ENCODE measurements at regions not wholly inside any gene's neighbourhood (a gene's known extent, or its start where the extent isn't known, plus 50 kb on each side); places are given as distances from the start of the nearest gene placed in this dataset.

- Histone ChIP-seq H3K4me3 (no peak overlapping the region), H3K9me3 (replicated peaks in 1 of 3) (no peaks in the 10 kb centered on the region), H3K4me1 (replicated peaks in 1 of 2) (no peaks in the 10 kb centered on the region), H3K27me3 (no peaks in the 10 kb centered on the region), H3K27ac (no peak overlapping the region), H3K36me3 (replicated peaks in 1 of 2) (no peaks in the 10 kb centered on the region)
- no peak for DNase-seq
- TF ChIP-seq POLR2A (IDR thresholded peaks at IDR 0.05): no peak
- no peak for TF ChIP-seq CTCF (IDR thresholded peaks at IDR 0.05)
- intact Hi-C loops (cut with DNase I): no loop called here
- 85 to 86% (median 86%) methylated on average over 5 of the region's 5 CpGs for WGBS, 4 donors
Measured at GRCh38 chr11:71329786-71330185, 77.4 kb upstream of the SHANK2 start.

GRCh38 chr11:71329165-71329510 lies 76.8 kb upstream of the SHANK2 start:
- WGBS, 4 donors: 87 to 91% (median 89%) methylated on average over 3 of the region's 3 CpGs
- H3K9me3 ChIP-seq (replicated peaks in 1 of 3): no peaks in the 10 kb centered on the region
- no peaks in the 10 kb centered on the region for H3K36me3 ChIP-seq (replicated peaks in 1 of 2)
- H3K4me3 ChIP-seq: no peak overlapping the region
- no peaks in the 10 kb centered on the region for H3K4me1 ChIP-seq (replicated peaks in 1 of 2)
- intact Hi-C loops (cut with DNase I): no loop called here
- TF ChIP-seq CTCF (IDR thresholded peaks at IDR 0.05): no peak
- no peak for TF ChIP-seq POLR2A (IDR thresholded peaks at IDR 0.05)
- no peaks in the 10 kb centered on the region for H3K27me3 ChIP-seq
- no peak overlapping the region for H3K27ac ChIP-seq
- peak in 1 of 7 donors; percentile 0 for DNase-seq

GRCh38 chr11:71327156-71328085 lies 75.0 kb upstream of the SHANK2 start:
- TF ChIP-seq POLR2A (IDR thresholded peaks at IDR 0.05) (no peak), CTCF (IDR thresholded peaks at IDR 0.05) (no peak)
- Histone ChIP-seq H3K36me3 (replicated peaks in 1 of 2) (no peaks in the 10 kb centered on the region), H3K27me3 (no peaks in the 10 kb centered on the region), H3K4me1 (replicated peaks in 1 of 2) (no peaks in the 10 kb centered on the region), H3K27ac (no peak overlapping the region), H3K4me3 (no peak overlapping the region), H3K9me3 (replicated peaks in 1 of 3) (no peaks in the 10 kb centered on the region)
- intact Hi-C loops (cut with DNase I): no loop called here
- DNase-seq: peak in 1 of 7 donors; percentile 9
- WGBS, 4 donors: 78 to 88% (median 85%) methylated on average over 13 to 20 of the region's 20 CpGs

GRCh38 chr11:71326328-71326940 lies 74.1 kb upstream of the SHANK2 start:
- 75 to 83% (median 79%) methylated on average over 3 to 10 of the region's 10 CpGs for WGBS, 4 donors
- no peaks in the 10 kb centered on the region for H3K9me3 ChIP-seq (replicated peaks in 1 of 3)
- TF ChIP-seq POLR2A (IDR thresholded peaks at IDR 0.05) (no peak), CTCF (IDR thresholded peaks at IDR 0.05) (no peak)
- intact Hi-C loops (cut with DNase I): no loop called here
- H3K27me3 ChIP-seq: no peaks in the 10 kb centered on the region
- H3K4me3 ChIP-seq: no peak overlapping the region
- H3K36me3 ChIP-seq (replicated peaks in 1 of 2): no peaks in the 10 kb centered on the region
- no peak for DNase-seq
- no peaks in the 10 kb centered on the region for H3K4me1 ChIP-seq (replicated peaks in 1 of 2)
- H3K27ac ChIP-seq: no peak overlapping the region

All from adrenal gland (tissue), 9 donors.